Chondrocyte (in vitro differentiated cells): ENCODE measurements at regions not wholly inside any gene's neighbourhood (a gene's known extent, or its start where the extent isn't known, plus 50 kb on each side); places are given as distances from the start of the nearest gene placed in this dataset.

Experiments
- DNase-seq: peaks from one replicate; pipeline ENCODE4 v3.0.0; 2021; ENCODE audit warnings: mixed read lengths, low spot score
- H3K27ac Mint-ChIP-seq: one replicate; pipeline ENCODE4 v1.8.0; 2021; ENCODE audit warnings: mild to moderate bottlenecking, moderate library complexity, mixed read lengths; ENCODE audit not compliant: unreplicated experiment
- H3K27me3 Mint-ChIP-seq: 2 replicates; pipeline ENCODE4 v1.8.0; 2021; ENCODE audit warnings: low read depth, mixed read lengths
- H3K36me3 Mint-ChIP-seq: 2 replicates; pipeline ENCODE4 v1.8.0; 2021; ENCODE audit warnings: low read depth, mixed read lengths
- H3K4me1 Mint-ChIP-seq: 2 replicates; pipeline ENCODE4 v1.8.0; 2021; ENCODE audit warnings: low read depth, mild to moderate bottlenecking, mixed read lengths
- H3K4me3 Mint-ChIP-seq: one replicate; pipeline ENCODE4 v1.8.0; 2021; ENCODE audit warnings: mild to moderate bottlenecking, moderate library complexity, mixed read lengths; ENCODE audit not compliant: unreplicated experiment
- H3K9me3 Mint-ChIP-seq: 2 replicates; pipeline ENCODE4 v1.8.0; 2021; ENCODE audit warnings: low read depth, mixed read lengths
- TF ChIP-seq, protein P1 (sequence below): fragments of 200-600 bp; sonication (generic); IDR thresholded peaks from 2 replicates; pipeline ENCODE4 v1.5.0; 2021; ENCODE audit warnings: antibody characterized with exemption, mild to moderate bottlenecking, moderate library complexity

DNA sequence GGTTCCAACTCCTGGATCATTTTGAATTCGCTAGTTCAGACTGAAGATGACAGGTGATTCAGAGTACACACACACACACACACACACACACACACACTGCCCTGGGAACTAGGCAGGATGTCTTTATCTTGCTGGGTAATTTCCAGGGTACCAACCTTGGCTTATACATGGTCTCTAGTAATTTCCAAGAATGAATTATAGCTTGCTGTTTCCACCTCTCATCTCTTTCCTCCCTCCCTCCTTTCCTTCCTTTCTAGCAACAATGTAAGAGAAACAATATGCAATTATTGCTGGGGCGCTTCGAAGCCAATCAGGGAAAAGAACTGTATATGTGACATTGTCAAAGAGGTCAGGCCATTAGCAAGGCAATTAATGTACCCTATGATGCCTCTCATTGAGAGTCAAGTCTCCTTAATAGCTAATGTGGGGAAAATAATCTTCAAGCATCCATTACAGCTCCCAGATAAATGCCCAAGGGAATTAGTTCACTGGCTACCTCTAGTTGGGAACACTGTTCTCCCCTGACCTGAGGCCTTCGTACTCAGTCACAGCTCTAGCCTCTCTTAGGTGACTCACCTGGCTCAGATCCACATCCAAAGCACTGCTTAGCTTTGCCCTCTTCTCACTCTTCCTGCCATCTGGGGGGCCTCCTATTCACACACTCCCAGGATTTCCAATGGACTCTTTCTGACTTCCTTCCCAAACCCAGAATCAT is 311.5 kb downstream of the PPP1R2C start:
- TF ChIP-seq, protein P1, sequence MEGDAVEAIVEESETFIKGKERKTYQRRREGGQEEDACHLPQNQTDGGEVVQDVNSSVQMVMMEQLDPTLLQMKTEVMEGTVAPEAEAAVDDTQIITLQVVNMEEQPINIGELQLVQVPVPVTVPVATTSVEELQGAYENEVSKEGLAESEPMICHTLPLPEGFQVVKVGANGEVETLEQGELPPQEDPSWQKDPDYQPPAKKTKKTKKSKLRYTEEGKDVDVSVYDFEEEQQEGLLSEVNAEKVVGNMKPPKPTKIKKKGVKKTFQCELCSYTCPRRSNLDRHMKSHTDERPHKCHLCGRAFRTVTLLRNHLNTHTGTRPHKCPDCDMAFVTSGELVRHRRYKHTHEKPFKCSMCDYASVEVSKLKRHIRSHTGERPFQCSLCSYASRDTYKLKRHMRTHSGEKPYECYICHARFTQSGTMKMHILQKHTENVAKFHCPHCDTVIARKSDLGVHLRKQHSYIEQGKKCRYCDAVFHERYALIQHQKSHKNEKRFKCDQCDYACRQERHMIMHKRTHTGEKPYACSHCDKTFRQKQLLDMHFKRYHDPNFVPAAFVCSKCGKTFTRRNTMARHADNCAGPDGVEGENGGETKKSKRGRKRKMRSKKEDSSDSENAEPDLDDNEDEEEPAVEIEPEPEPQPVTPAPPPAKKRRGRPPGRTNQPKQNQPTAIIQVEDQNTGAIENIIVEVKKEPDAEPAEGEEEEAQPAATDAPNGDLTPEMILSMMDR, result no peak
- Mint-ChIP-seq H3K27me3 (no peaks in the 10 kb centered on the region), H3K27ac (no peak overlapping the region), H3K9me3 (peaks cover 7% of the 10 kb centered on the region), H3K4me3 (no peak overlapping the region), H3K36me3 (no peaks in the 10 kb centered on the region), H3K4me1 (no peaks in the 10 kb centered on the region)
- DNase-seq, result no peak

DNA sequence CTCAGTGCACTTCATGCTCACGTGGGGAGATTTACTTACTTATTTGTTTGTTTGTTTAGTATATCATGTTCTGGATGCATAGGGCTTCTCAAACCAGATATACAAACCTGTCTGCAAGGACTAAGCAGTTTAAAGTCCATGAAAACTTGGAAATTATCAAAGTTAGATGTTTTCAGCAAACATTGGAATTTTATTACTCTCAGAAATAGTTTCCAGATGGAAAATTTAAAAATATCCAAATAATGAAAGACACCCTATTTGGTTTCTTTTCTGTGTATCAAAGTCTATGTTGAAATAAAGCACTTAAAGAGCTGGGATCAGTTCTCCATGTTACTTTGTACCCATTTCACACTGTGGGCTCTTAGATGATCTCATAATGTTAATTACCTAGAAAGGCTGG is 312.1 kb downstream of the PPP1R2C start:
- H3K27me3 Mint-ChIP-seq, result no peaks in the 10 kb centered on the region
- no peaks in the 10 kb centered on the region for H3K36me3 Mint-ChIP-seq
- no peak for DNase-seq
- H3K4me1 Mint-ChIP-seq, result no peaks in the 10 kb centered on the region
- H3K4me3 Mint-ChIP-seq, result no peak overlapping the region
- peaks cover 5% of the 10 kb centered on the region for H3K9me3 Mint-ChIP-seq
- no peak overlapping the region for H3K27ac Mint-ChIP-seq
- TF ChIP-seq, protein P1, result no peak

DNA sequence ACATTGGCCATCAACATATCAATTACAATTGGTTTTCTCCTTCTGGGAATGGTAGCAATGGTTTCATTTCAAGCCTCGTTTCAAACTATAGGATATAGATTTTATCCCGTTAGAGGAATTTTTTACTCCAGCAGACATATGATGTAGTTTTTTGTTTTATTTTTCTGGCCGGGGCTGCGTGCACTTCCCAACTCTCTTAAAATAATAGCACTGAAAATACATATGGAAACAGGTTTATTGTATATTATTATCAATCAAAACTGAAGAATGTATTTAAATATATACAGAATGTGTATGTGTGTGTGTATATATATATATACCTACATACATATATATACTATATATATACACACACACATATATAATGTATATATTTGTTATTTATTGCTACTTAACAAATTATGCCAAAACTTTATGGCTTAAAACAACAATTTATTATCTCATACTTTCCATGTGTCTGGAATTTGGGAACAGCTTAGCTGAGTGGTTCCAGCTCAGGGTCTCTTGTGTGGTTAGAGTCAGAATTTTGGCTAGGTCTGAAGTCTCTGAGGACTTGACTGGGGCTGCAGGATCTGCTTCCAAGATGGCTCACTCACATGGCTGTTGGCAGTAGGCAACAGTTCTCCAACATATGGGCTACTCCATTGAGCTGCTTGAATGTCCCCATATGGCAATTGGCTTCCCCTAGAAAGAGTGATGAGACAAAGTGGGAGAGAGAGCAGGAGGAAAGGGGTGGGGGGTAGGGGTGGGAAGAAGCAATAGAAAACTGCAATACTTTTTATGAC is 314.1 kb downstream of the PPP1R2C start:
- no peaks in the 10 kb centered on the region for H3K36me3 Mint-ChIP-seq
- DNase-seq, result no peak

DNA sequence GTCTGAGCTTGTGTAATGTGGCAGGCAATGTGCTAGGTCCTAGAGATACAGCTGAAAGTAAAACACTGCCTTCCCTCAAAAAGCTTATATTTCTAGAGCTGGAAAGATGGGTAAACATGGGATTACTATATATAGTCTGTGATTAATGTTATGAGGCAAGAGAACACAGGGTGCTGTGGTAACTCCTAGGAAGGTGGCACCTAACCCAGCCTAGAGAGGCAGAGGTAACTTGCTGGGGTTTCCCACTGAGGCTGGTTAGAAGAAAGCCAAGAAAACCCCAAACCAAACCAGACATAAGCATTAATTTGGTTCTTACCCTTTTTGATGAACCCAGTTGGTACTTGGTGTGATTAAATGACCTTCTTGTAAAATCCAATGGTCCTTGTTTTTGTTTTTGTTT is 315.0 kb downstream of the PPP1R2C start:
- peaks cover 2% of the 10 kb centered on the region for H3K9me3 Mint-ChIP-seq
- no peak for DNase-seq
- H3K36me3 Mint-ChIP-seq, result no peaks in the 10 kb centered on the region
- no peaks in the 10 kb centered on the region for H3K4me1 Mint-ChIP-seq
- TF ChIP-seq, protein P1, result no peak
- H3K27me3 Mint-ChIP-seq, result no peaks in the 10 kb centered on the region
- H3K4me3 Mint-ChIP-seq, result no peak overlapping the region
- H3K27ac Mint-ChIP-seq, result no peak overlapping the region

More for the DNA sequence above, 314.1 kb downstream of the PPP1R2C start:
- H3K4me3 Mint-ChIP-seq, result no peak overlapping the region
- no peak overlapping the region for H3K27ac Mint-ChIP-seq
- H3K9me3 Mint-ChIP-seq, result peaks cover 2% of the 10 kb centered on the region
- H3K4me1 Mint-ChIP-seq, result no peaks in the 10 kb centered on the region
- no peaks in the 10 kb centered on the region for H3K27me3 Mint-ChIP-seq
- TF ChIP-seq, protein P1, result no peak

DNA sequence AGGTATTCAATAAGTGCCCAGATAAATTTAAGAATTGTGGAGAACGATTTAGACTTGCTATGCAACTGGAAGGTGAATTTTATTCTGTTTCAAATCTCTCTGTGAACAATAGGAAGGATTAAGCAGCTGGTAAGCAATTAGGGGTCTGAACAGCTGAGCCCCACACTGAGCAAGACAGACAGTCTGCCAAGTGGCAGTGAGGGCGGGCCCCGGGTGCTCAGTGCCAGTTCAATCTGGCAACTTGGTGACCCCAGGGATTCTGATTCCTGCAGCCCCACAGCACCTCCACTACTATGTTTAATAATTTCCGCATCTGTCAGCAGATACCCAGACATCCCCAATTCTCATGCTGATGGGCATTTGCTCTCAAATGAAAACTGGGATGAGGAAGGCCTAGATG is 317.3 kb downstream of the PPP1R2C start:
- peaks cover 2% of the 10 kb centered on the region for H3K9me3 Mint-ChIP-seq
- no peak for DNase-seq
- TF ChIP-seq, protein P1, result no peak
- no peaks in the 10 kb centered on the region for H3K27me3 Mint-ChIP-seq
- H3K36me3 Mint-ChIP-seq, result no peaks in the 10 kb centered on the region
- no peaks in the 10 kb centered on the region for H3K4me1 Mint-ChIP-seq
- H3K27ac Mint-ChIP-seq, result no peak overlapping the region
- no peak overlapping the region for H3K4me3 Mint-ChIP-seq
